HEK293 (cell line): ENCODE measurements at regions not wholly inside any gene's neighbourhood (a gene's known extent, or its start where the extent isn't known, plus 50 kb on each side); places are given as distances from the start of the nearest gene placed in this dataset.

Experiments
- CTCF ChIA-PET: fragments of 350-600 bp; formaldehyde crosslinking; extraction: SDS; loops from one replicate; lab custom pipeline; 2021; ENCODE audit warnings: antibody characterized with exemption; lab: Yijun Ruan, JAX
- POLR2A ChIA-PET: fragments of 300-600 bp; formaldehyde crosslinking; extraction: SDS; loops from one replicate; lab custom pipeline; 2020; ENCODE audit warnings: antibody characterized with exemption, inconsistent platforms; lab: Yijun Ruan, JAX
- H3K27ac ChIP-seq: fragments of 200-500 bp; sonication (Bioruptor generic); 2 replicates; pipeline ENCODE4 v1.5.1; 2014; ENCODE audit warnings: low read depth, low read length, control low read depth, inconsistent platforms; ENCODE audit errors: extremely low read depth
- H3K36me3 ChIP-seq, 2 experiments: fragments of 200-500 bp in 1 of 2; sonication (Bioruptor generic) in 1 of 2; 1 replicate in 1 of 2; 2 replicates in 1 of 2; pipeline ENCODE4 v1.5.1; 2014 to 2017; ENCODE audit warnings: inconsistent platforms in 2 of 2, low read length in 2 of 2; ENCODE audit not compliant: control insufficient read depth in 2 of 2, insufficient read depth in 1 of 2
- H3K4me1 ChIP-seq: fragments of 200-500 bp; sonication (Bioruptor generic); 2 replicates; pipeline ENCODE4 v1.5.1; 2014; ENCODE audit warnings: mild to moderate bottlenecking, low read length, inconsistent platforms; ENCODE audit not compliant: control insufficient read depth, insufficient read depth
- H3K4me3 ChIP-seq: 2 replicates; pipeline ENCODE4 v1.5.1; 2011; ENCODE audit warnings: low read depth, mild to moderate bottlenecking, control low read depth, low read length, moderate library complexity
- H3K9me3 ChIP-seq: fragments of 200-500 bp; sonication (Bioruptor generic); 2 replicates; pipeline ENCODE4 v1.5.1; 2014; ENCODE audit warnings: low read depth, low read length, inconsistent platforms; ENCODE audit not compliant: control insufficient read depth, insufficient read depth
- OSR2 ChIP-seq: fragments of 450-650 bp; formaldehyde crosslinking; IDR thresholded peaks from 2 replicates; pipeline ENCODE4 v1.5.1; 2016; ENCODE audit warnings: missing biosample characterization, missing genetic modification characterization
- YY2 ChIP-seq: fragments of 450-650 bp; formaldehyde crosslinking; IDR thresholded peaks from 2 replicates; pipeline ENCODE4 v1.5.1; 2016; ENCODE audit warnings: missing biosample characterization, missing genetic modification characterization
- ZBTB17 ChIP-seq: fragments of 450-650 bp; formaldehyde crosslinking; IDR thresholded peaks from 2 replicates; pipeline ENCODE4 v1.5.1; 2016; ENCODE audit warnings: missing biosample characterization, missing genetic modification characterization
- ZBTB7A ChIP-seq: fragments of 450-650 bp; formaldehyde crosslinking; IDR thresholded peaks from 2 replicates; pipeline ENCODE4 v1.5.1; 2016; ENCODE audit warnings: low read depth, missing biosample characterization, missing genetic modification characterization
- ZIC2 ChIP-seq: fragments of 450-650 bp; formaldehyde crosslinking; IDR thresholded peaks from 2 replicates; pipeline ENCODE4 v1.5.1; 2016; ENCODE audit warnings: missing biosample characterization, missing genetic modification characterization
- ZNF10 ChIP-seq: fragments of 450-650 bp; formaldehyde crosslinking; IDR thresholded peaks from 2 replicates; pipeline ENCODE4 v1.5.1; 2017; ENCODE audit warnings: missing biosample characterization, missing genetic modification characterization
- ZNF16 ChIP-seq: fragments of 450-650 bp; formaldehyde crosslinking; IDR thresholded peaks from 2 replicates; pipeline ENCODE4 v1.5.1; 2016; ENCODE audit warnings: low read depth, missing biosample characterization, missing genetic modification characterization
- ZNF23 ChIP-seq: fragments of 450-650 bp; formaldehyde crosslinking; IDR thresholded peaks from 2 replicates; pipeline ENCODE4 v1.5.1; 2016; ENCODE audit warnings: missing biosample characterization, missing genetic modification characterization, borderline replicate concordance
- ZNF239 ChIP-seq: fragments of 450-650 bp; formaldehyde crosslinking; IDR thresholded peaks from 2 replicates; pipeline ENCODE4 v1.5.1; 2016; ENCODE audit warnings: missing biosample characterization, missing genetic modification characterization
- ZNF350 ChIP-seq: fragments of 450-650 bp; formaldehyde crosslinking; IDR thresholded peaks from 2 replicates; pipeline ENCODE4 v1.5.0; 2017; ENCODE audit warnings: missing biosample characterization, mild to moderate bottlenecking, missing genetic modification characterization
- ZNF391 ChIP-seq: fragments of 450-650 bp; formaldehyde crosslinking; IDR thresholded peaks from 2 replicates; pipeline ENCODE4 v1.5.1; 2016; ENCODE audit warnings: low read depth, missing biosample characterization, missing genetic modification characterization, borderline replicate concordance
- ZNF433 ChIP-seq: fragments of 450-650 bp; formaldehyde crosslinking; IDR thresholded peaks from 2 replicates; pipeline ENCODE4 v1.5.1; 2016; ENCODE audit warnings: missing biosample characterization, missing genetic modification characterization, low read depth
- ZNF473 ChIP-seq: fragments of 450-650 bp; formaldehyde crosslinking; IDR thresholded peaks from 2 replicates; pipeline ENCODE4 v1.5.1; 2017; ENCODE audit warnings: missing biosample characterization, missing genetic modification characterization
- ZNF521 ChIP-seq: fragments of 450-650 bp; formaldehyde crosslinking; IDR thresholded peaks from 2 replicates; pipeline ENCODE4 v1.5.1; 2017; ENCODE audit warnings: missing biosample characterization, mild to moderate bottlenecking, missing genetic modification characterization
- ZNF530 ChIP-seq: fragments of 450-650 bp; formaldehyde crosslinking; IDR thresholded peaks from 2 replicates; pipeline ENCODE4 v1.5.1; 2016; ENCODE audit warnings: low read depth, missing biosample characterization, missing genetic modification characterization
- ZNF555 ChIP-seq: fragments of 450-650 bp; formaldehyde crosslinking; conservative IDR thresholded peaks from 2 replicates; pipeline ENCODE4 v1.5.1; 2017; ENCODE audit warnings: missing biosample characterization, mild to moderate bottlenecking, missing genetic modification characterization, inconsistent platforms
- ZNF560 ChIP-seq: fragments of 450-650 bp; formaldehyde crosslinking; IDR thresholded peaks from 2 replicates; pipeline ENCODE4 v1.5.1; 2017; ENCODE audit warnings: missing biosample characterization, missing genetic modification characterization, borderline replicate concordance
- ZNF561 ChIP-seq: fragments of 450-650 bp; IDR thresholded peaks from 2 replicates; pipeline ENCODE4 v1.5.1; 2018; ENCODE audit warnings: missing biosample characterization, missing genetic modification characterization, borderline replicate concordance
- ZNF629 ChIP-seq: fragments of 450-650 bp; formaldehyde crosslinking; IDR thresholded peaks from 2 replicates; pipeline ENCODE4 v1.5.1; 2017; ENCODE audit warnings: missing biosample characterization, missing genetic modification characterization
- ZNF654 ChIP-seq: fragments of 450-650 bp; formaldehyde crosslinking; IDR thresholded peaks from 2 replicates; pipeline ENCODE4 v1.5.1; 2016; ENCODE audit warnings: low read depth, missing biosample characterization, missing genetic modification characterization
- ZNF76 ChIP-seq: fragments of 450-650 bp; formaldehyde crosslinking; IDR thresholded peaks from 2 replicates; pipeline ENCODE4; 2016; ENCODE audit warnings: low read depth, missing biosample characterization, missing genetic modification characterization, borderline replicate concordance
- ZNF777 ChIP-seq: fragments of 450-650 bp; formaldehyde crosslinking; IDR thresholded peaks from 2 replicates; pipeline ENCODE4 v1.5.1; 2017; ENCODE audit warnings: missing biosample characterization, missing genetic modification characterization, borderline replicate concordance
- TF ChIP-seq, protein P1 (sequence below): fragments of 450-650 bp; formaldehyde crosslinking; IDR thresholded peaks from 2 replicates; pipeline ENCODE4 v1.5.1; 2017; ENCODE audit warnings: missing biosample characterization, missing genetic modification characterization
- TF ChIP-seq, protein P2 (sequence below): fragments of 450-650 bp; formaldehyde crosslinking; IDR thresholded peaks from 2 replicates; pipeline ENCODE4 v1.5.1; 2016; ENCODE audit warnings: missing biosample characterization, missing genetic modification characterization
- TF ChIP-seq, protein P3 (sequence below): fragments of 450-650 bp; formaldehyde crosslinking; IDR thresholded peaks from 2 replicates; pipeline ENCODE4 v1.5.1; 2016; ENCODE audit warnings: missing biosample characterization, missing genetic modification characterization
- TF ChIP-seq, protein P4 (sequence below): fragments of 450-650 bp; formaldehyde crosslinking; IDR thresholded peaks from 2 replicates; pipeline ENCODE4 v1.5.1; 2017; ENCODE audit warnings: missing biosample characterization, missing genetic modification characterization

DNA sequence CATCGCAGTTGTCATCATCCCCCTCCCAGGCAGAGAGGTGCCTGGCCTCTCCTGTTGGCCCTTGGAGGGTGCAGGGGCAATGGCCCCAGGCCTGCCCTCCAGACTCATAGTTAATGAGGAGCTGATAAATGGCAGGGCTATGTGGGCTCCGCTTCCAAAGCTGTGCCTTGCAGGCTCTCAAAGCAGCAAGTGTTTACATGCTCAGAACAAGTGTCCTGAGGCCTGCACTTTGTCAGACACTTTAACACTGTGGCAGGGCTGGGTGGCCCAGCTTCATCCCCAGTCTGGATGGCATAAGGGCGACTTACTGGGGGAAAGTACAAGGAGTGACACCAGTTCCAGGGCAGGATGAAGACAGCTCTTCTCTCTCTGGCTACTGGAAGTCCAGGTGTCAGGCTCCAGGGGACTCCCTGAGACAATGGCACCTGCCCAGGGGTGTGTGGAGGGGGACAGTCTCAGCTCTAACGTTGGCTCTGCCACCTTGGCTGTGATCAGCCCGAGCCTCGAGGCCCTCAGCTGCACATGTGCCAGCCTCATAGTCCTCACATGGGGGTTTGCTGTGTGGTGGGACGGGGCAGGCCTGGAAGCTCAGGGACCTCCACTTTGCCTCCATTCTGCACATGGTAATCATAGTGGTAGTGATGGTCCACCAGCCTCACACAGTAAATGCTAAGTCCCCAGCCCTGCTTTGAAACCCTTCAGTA lies 153.4 kb downstream of the BARX1 start:
- Histone ChIP-seq H3K9me3 (no peaks in the 10 kb centered on the region), H3K27ac (no peak overlapping the region), H3K4me1 (no peaks in the 10 kb centered on the region), H3K36me3 (no peaks in the 10 kb centered on the region), H3K4me3 (no peak overlapping the region)
- ChIA-PET POLR2A (no interaction called here), CTCF (no interaction called here)
- TF ChIP-seq ZBTB17 (no peak), ZNF555 (tag by site-specific recombination) (no peak), ZBTB7A (tag by site-specific recombination) (no peak), ZNF239 (tag by site-specific recombination) (no peak)
- TF ChIP-seq, all 188 proteins: peak for 0

DNA sequence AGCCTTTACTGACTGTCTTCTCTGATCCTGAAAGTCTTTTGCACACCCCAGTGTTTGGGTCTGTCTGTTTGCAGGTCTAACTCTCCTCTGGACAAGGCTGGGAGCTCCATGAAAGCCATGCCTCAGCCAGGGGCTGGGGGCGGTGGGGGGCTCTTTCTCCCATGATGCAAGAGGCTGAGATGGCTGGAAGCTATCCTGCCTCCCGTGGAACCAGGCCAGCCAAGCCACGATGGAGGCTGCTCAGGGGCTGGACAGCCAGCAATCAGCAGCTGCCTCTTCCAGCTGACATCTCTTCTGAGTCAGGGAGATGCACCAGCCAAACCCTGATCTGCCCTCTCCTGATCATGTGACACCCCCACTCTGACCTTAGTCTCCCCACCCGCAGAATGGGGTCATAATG lies 154.0 kb downstream of the BARX1 start:
- Histone ChIP-seq H3K27ac (no peak overlapping the region), H3K36me3 (no peaks in the 10 kb centered on the region), H3K9me3 (no peaks in the 10 kb centered on the region), H3K4me1 (no peaks in the 10 kb centered on the region), H3K4me3 (no peak overlapping the region)
- ChIA-PET CTCF (no interaction called here), POLR2A (no interaction called here)
- TF ChIP-seq ZNF433 (tag by site-specific recombination) = no peak
- no peak for TF ChIP-seq ZNF777 (tag by site-specific recombination)
- TF ChIP-seq ZNF16 (tag by site-specific recombination) = no peak
- TF ChIP-seq ZNF521 = no peak
- TF ChIP-seq ZIC2 = no peak
- no peak for TF ChIP-seq OSR2 (tag by site-specific recombination)

DNA sequence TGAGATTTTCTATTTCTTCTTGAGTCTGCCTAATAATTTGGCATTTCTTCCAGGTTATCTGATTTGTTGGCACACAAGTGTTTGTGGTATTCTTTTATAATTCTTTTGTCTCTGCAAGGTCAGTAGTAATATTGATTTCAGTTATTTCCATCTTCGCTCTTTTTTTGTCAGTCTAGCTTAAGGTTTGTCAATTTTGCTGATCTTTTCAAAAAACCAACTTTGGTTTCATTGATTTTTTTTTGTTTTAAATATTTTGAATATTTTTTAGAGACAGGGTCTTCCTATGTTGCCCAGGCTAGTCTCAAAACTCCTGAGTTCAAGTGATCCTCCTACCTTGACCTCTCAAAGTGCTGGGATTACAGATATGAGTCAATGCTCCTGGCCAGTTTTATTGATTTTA lies 162.8 kb downstream of the BARX1 start:
- H3K9me3 ChIP-seq = no peaks in the 10 kb centered on the region
- POLR2A ChIA-PET = no interaction called here
- CTCF ChIA-PET = no interaction called here
- TF ChIP-seq, protein P1, sequence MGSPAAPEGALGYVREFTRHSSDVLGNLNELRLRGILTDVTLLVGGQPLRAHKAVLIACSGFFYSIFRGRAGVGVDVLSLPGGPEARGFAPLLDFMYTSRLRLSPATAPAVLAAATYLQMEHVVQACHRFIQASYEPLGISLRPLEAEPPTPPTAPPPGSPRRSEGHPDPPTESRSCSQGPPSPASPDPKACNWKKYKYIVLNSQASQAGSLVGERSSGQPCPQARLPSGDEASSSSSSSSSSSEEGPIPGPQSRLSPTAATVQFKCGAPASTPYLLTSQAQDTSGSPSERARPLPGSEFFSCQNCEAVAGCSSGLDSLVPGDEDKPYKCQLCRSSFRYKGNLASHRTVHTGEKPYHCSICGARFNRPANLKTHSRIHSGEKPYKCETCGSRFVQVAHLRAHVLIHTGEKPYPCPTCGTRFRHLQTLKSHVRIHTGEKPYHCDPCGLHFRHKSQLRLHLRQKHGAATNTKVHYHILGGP (tag by site-specific recombination) = no peak
- TF ChIP-seq ZNF350 (tag by site-specific recombination) (no peak), ZNF473 (no peak), ZNF560 (tag by site-specific recombination) (no peak), ZNF530 (tag by site-specific recombination) (no peak), ZNF629 (tag by site-specific recombination) (no peak), ZNF561 (tag by site-specific recombination) (no peak), ZNF391 (tag by site-specific recombination) (no peak), ZNF23 (tag by site-specific recombination) (no peak), YY2 (tag by site-specific recombination) (no peak), ZNF654 (tag by site-specific recombination) (no peak), ZNF76 (no peak), ZNF10 (tag by site-specific recombination) (no peak)
- TF ChIP-seq, protein P2, sequence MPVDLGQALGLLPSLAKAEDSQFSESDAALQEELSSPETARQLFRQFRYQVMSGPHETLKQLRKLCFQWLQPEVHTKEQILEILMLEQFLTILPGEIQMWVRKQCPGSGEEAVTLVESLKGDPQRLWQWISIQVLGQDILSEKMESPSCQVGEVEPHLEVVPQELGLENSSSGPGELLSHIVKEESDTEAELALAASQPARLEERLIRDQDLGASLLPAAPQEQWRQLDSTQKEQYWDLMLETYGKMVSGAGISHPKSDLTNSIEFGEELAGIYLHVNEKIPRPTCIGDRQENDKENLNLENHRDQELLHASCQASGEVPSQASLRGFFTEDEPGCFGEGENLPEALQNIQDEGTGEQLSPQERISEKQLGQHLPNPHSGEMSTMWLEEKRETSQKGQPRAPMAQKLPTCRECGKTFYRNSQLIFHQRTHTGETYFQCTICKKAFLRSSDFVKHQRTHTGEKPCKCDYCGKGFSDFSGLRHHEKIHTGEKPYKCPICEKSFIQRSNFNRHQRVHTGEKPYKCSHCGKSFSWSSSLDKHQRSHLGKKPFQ (tag by site-specific recombination) = no peak
- TF ChIP-seq, protein P3, sequence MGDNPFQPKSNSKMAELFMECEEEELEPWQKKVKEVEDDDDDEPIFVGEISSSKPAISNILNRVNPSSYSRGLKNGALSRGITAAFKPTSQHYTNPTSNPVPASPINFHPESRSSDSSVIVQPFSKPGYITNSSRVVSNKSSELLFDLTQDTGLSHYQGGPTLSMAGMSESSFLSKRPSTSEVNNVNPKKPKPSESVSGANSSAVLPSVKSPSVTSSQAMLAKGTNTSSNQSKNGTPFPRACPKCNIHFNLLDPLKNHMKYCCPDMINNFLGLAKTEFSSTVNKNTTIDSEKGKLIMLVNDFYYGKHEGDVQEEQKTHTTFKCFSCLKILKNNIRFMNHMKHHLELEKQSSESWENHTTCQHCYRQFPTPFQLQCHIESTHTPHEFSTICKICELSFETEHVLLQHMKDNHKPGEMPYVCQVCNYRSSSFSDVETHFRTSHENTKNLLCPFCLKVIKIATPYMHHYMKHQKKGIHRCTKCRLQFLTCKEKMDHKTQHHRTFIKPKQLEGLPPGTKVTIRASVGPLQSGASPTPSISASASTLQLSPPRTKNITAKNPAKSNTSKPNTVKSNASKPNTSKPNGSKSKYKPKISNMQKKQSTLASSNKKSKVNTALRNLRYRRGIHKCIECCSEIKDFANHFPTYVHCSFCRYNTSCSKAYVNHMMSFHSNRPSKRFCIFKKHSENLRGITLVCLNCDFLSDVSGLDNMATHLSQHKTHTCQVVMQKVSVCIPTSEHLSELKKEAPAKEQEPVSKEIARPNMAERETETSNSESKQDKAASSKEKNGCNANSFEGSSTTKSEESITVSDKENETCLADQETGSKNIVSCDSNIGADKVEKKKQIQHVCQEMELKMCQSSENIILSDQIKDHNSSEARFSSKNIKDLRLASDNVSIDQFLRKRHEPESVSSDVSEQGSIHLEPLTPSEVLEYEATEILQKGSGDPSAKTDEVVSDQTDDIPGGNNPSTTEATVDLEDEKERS (tag by site-specific recombination) = no peak
- TF ChIP-seq, protein P4, sequence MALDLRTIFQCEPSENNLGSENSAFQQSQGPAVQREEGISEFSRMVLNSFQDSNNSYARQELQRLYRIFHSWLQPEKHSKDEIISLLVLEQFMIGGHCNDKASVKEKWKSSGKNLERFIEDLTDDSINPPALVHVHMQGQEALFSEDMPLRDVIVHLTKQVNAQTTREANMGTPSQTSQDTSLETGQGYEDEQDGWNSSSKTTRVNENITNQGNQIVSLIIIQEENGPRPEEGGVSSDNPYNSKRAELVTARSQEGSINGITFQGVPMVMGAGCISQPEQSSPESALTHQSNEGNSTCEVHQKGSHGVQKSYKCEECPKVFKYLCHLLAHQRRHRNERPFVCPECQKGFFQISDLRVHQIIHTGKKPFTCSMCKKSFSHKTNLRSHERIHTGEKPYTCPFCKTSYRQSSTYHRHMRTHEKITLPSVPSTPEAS = no peak

More for the DNA sequence above, 162.8 kb downstream of the BARX1 start:
- no peak overlapping the region for H3K27ac ChIP-seq
- no peaks in the 10 kb centered on the region for H3K4me1 ChIP-seq
- no peaks in the 10 kb centered on the region for H3K36me3 ChIP-seq
- H3K4me3 ChIP-seq = no peak overlapping the region
